ENCODE measurements at regions not wholly inside any gene's neighbourhood (a gene's known extent, or its start where the extent isn't known, plus 50 kb on each side); places are given as distances from the start of the nearest gene placed in this dataset.

DNA sequence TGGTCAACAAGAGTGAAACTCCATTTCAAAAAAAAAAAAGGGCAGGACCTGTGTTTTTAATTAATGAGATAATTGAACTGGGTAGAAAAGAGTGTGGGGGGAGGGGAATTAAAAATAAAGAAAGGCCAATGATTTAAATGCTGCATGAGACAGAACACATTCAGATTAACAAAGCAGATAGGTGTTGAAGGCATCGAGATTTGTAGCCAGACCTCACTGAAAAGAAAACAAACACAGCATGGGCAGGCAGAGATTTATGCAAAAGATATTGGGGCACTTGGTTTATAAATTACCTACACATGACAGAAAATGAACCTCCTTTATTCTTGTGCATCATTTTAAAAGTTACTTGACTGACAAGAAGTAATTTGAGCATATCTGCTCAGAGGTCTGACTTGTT lies 354.0 kb upstream of the API5 start:
- Mint-ChIP-seq H3K36me3 (ENCODE audit: insufficient read depth, unreplicated experiment) (no peaks in the 10 kb centered on the region), H3K27me3 (ENCODE audit: unreplicated experiment) (no peaks in the 10 kb centered on the region), H3K9me3 (ENCODE audit: low read depth, unreplicated experiment) (peaks cover 8% of the 10 kb centered on the region), H3K4me3 (ENCODE audit: low read depth, unreplicated experiment) (no peak overlapping the region), H3K27ac (ENCODE audit: unreplicated experiment) (no peak overlapping the region), H3K4me1 (ENCODE audit: low read depth, unreplicated experiment) (no peaks in the 10 kb centered on the region)
- intact Hi-C loops (cut with micrococcal nuclease; ENCODE audit: unreplicated experiment): no loop called here
- DNase-seq: no peak
- TF ChIP-seq, protein P1, sequence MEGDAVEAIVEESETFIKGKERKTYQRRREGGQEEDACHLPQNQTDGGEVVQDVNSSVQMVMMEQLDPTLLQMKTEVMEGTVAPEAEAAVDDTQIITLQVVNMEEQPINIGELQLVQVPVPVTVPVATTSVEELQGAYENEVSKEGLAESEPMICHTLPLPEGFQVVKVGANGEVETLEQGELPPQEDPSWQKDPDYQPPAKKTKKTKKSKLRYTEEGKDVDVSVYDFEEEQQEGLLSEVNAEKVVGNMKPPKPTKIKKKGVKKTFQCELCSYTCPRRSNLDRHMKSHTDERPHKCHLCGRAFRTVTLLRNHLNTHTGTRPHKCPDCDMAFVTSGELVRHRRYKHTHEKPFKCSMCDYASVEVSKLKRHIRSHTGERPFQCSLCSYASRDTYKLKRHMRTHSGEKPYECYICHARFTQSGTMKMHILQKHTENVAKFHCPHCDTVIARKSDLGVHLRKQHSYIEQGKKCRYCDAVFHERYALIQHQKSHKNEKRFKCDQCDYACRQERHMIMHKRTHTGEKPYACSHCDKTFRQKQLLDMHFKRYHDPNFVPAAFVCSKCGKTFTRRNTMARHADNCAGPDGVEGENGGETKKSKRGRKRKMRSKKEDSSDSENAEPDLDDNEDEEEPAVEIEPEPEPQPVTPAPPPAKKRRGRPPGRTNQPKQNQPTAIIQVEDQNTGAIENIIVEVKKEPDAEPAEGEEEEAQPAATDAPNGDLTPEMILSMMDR (IDR thresholded peaks at IDR 0.05; ENCODE audit: unreplicated experiment): no peak
- CTCF ChIA-PET: no interaction called here
- BruUV-seq (replicated peaks): no TSS peak

DNA sequence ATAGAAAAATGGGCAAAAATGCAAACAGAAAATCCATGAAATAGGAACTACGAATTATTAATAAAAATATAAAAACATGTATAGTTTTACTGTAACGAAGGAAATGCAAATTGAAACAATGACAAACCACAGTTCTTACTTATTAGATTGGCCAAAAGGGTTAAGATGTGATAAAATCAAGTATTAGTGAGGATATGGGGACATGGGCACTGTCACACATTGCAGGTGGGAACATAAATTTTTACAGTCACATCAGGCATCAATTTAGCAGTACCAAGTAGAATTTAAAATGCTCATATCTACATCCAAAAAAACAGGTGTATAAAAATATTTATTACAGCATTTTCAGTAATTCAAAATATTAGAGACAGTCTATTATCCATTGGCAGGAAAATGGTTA lies 353.2 kb upstream of the API5 start:
- no peak overlapping the region for H3K27ac Mint-ChIP-seq (ENCODE audit: unreplicated experiment)
- no peak for DNase-seq
- H3K36me3 Mint-ChIP-seq (ENCODE audit: insufficient read depth, unreplicated experiment): no peaks in the 10 kb centered on the region
- no peaks in the 10 kb centered on the region for H3K4me1 Mint-ChIP-seq (ENCODE audit: low read depth, unreplicated experiment)
- TF ChIP-seq, protein P1 (IDR thresholded peaks at IDR 0.05; ENCODE audit: unreplicated experiment): no peak
- H3K9me3 Mint-ChIP-seq (ENCODE audit: low read depth, unreplicated experiment): peaks cover 9% of the 10 kb centered on the region
- CTCF ChIA-PET: no interaction called here
- intact Hi-C loops (cut with micrococcal nuclease; ENCODE audit: unreplicated experiment): no loop called here
- no peaks in the 10 kb centered on the region for H3K27me3 Mint-ChIP-seq (ENCODE audit: unreplicated experiment)
- no peak overlapping the region for H3K4me3 Mint-ChIP-seq (ENCODE audit: low read depth, unreplicated experiment)
- BruUV-seq (replicated peaks): no TSS peak

DNA sequence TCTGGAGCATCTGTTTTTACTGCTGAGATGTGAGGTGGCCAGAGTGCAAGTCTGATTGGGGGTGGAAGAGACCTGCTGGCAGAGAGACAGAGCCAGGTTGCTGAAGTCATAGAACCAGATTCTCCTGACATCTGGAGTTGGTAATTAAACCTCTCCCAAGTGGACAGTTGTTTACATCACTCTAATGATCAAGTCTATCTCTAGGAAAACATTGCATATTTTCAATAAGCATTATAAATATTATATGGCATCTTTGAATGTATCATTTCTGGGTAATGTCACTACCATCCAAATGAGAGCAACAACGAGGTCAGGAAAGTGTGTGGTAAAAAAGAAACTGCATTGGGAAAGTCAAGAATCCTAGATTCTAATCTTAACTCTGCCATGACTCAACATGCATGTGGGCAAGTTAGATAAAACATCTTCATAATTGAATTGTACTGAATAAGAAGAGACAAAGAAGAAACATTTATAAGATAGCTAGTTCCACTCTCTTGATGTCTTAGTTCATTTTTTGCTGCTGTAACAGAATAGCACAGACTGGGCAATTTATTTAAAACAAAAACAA lies 351.2 kb upstream of the API5 start:
- intact Hi-C loops (cut with micrococcal nuclease; ENCODE audit: unreplicated experiment): no loop called here
- no peak for DNase-seq
- H3K27ac Mint-ChIP-seq (ENCODE audit: unreplicated experiment): no peak overlapping the region
- H3K27me3 Mint-ChIP-seq (ENCODE audit: unreplicated experiment): no peaks in the 10 kb centered on the region
- TF ChIP-seq, protein P1 (IDR thresholded peaks at IDR 0.05; ENCODE audit: unreplicated experiment): no peak
- no TSS peak for BruUV-seq (replicated peaks)
- no peaks in the 10 kb centered on the region for H3K36me3 Mint-ChIP-seq (ENCODE audit: insufficient read depth, unreplicated experiment)
- peaks cover 10% of the 10 kb centered on the region for H3K9me3 Mint-ChIP-seq (ENCODE audit: low read depth, unreplicated experiment)
- H3K4me3 Mint-ChIP-seq (ENCODE audit: low read depth, unreplicated experiment): no peak overlapping the region
- CTCF ChIA-PET: no interaction called here
- H3K4me1 Mint-ChIP-seq (ENCODE audit: low read depth, unreplicated experiment): no peaks in the 10 kb centered on the region

DNA sequence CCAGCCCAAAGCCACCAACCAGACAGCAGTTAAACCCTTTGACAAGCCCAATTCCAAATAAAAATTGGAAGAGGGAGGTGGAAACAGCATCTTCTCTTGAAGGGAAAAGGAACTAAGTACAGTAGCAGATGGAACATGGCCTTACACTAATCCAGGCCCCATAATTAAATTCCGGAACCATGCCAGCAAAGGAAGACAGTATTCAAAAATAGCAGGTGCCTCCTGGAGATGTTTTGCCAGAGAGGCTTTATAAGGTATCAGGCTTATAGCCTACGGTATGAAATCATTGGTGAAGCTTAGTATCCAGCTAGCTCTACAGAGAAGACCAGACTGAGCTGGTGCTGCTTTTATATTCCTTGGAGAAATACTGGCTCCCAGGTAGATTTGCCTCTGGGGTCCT lies 344.1 kb upstream of the API5 start:
- Mint-ChIP-seq H3K27me3 (ENCODE audit: unreplicated experiment) (no peaks in the 10 kb centered on the region), H3K36me3 (ENCODE audit: insufficient read depth, unreplicated experiment) (no peaks in the 10 kb centered on the region), H3K27ac (ENCODE audit: unreplicated experiment) (no peak overlapping the region), H3K4me1 (ENCODE audit: low read depth, unreplicated experiment) (no peaks in the 10 kb centered on the region), H3K4me3 (ENCODE audit: low read depth, unreplicated experiment) (no peak overlapping the region), H3K9me3 (ENCODE audit: low read depth, unreplicated experiment) (peaks cover 12% of the 10 kb centered on the region)
- CTCF ChIA-PET: no interaction called here
- intact Hi-C loops (cut with micrococcal nuclease; ENCODE audit: unreplicated experiment): no loop called here
- no TSS peak for BruUV-seq (replicated peaks)
- DNase-seq: no peak
- TF ChIP-seq, protein P1 (IDR thresholded peaks at IDR 0.05; ENCODE audit: unreplicated experiment): no peak
